Stimulated activated CD8-positive, alpha-beta memory T cell treated with anti-CD3 and anti-CD28 coated beads, Interleukin-4, amount 100 ng/mL, for 24 hours (primary cell): ENCODE measurements at regions not wholly inside any gene's neighbourhood (a gene's known extent, or its start where the extent isn't known, plus 50 kb on each side); places are given as distances from the start of the nearest gene placed in this dataset.
"Not testable (repeated sequence)": the region's sequence is repeated elsewhere in the genome, so short reads cannot be mapped to it uniquely, and the experiment has no call there.

Experiments
- DNase-seq: peaks from one replicate; pipeline ENCODE4 v3.0.0-alpha.2; 2020; ENCODE audit warnings: low read depth

DNA sequence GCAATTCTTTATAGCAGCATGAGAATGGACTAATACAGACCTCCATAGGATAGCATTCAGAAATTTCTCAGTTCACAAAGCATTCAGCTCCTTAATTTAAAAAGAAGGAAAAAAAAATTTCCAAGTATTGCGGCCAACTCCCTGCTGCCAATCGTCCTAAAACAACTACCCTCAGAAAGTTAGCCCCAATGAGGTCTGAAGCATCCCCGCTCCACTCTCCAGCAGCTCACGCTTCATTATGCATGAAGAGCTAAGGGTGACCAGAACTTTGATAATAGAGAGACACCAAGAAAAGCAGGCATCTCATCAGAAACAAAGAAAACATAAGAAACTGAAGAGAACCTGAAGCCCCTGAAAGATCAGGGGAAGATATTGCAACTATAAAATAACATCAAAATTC is 172.8 kb upstream of the NUDT4 start:
- no peak for DNase-seq

DNA sequence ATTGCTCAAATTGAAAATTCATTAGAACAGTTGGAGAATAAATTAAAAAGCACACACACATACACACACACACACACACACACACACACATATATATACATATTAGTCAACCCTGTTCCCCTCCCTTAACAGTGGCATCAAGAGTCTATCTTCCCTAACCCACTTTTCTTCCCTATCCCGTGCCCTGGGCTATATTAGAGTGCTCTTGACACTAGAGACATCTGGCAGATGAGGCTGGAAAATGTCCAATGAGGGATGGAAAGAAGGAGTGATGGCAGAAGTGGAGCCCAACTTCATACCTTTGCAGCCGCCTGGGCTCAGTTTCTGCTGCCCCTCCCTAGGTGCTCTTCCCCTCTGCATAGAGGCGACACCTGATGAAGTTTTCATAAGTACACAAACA is 172.4 kb upstream of the NUDT4 start:
- no peak for DNase-seq

DNA sequence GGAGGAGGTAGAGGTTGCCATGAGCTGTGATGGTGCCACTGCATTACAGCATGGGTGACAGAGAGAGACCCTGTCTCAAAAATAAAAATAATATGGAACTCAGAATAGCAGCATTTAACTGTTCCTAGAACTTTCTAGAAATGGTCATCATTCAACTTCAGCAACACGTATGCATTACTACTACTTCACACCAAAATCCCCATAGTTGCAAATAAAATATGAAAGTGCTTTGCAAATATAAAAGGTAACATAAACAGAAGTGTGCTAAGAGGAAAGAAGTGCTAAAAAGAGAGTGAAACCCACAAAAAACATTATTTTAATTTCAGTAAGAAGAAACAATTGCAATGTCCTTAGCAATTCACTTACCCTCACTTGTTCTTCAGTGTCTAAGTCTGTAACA is 169.7 kb upstream of the NUDT4 start:
- no peak for DNase-seq

DNA sequence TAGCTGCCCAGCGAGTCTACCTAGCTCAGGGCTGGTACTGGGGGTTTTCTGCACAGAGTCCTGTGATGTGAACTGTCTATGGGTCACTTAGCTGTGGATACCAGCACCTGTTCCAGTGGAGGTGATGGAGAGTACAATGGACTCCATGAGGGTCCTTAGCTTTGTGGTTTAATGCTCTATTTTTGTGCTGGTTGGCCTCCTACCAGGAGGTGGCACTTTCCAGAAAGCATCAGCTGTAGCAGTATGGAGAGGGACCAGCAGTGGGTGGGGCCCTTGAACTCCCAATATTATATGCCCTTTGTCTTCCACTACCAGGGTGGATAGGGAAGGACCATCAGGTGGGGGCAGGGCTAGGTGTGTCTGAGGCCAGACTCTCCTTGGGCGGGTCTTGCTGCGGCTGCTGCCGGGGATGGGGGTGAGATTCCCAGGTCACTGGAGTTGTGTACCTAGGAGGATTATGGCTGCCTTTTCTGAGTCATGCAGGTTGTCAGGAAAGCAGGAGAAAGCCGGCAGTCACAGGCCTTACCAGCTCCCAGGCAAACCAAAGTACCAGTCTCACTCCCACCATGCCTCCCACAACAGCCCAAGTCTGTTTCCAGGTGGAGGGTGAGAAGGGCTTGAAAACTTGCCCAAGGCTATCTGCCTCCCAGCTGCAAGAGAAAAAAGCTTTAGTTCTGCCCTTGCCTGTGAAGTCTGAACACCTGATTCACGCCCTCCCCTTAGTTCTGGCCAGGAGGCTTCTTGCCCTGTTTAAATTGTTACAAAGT is 163.0 kb upstream of the NUDT4 start:
- no peak for DNase-seq

DNA sequence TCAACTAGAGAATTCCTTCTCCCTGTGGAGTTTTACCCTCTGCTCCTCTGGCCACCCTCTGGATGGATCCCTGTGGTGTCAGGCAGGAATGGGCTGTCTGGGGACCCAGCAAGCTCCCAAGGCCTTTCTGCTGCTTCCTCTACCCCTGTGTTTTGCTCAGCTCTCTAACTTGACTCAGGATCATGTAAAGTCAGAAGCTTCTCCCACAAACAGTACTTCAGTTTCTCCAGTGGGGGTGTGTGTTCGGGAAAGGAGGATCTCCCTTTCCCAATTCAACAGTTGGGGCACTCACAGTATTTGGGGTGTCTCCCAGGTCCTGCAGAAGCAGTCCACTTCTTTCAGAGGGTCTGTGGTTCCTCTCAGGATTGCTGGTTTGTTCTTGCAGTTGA is 162.4 kb upstream of the NUDT4 start:
- no peak for DNase-seq

DNA sequence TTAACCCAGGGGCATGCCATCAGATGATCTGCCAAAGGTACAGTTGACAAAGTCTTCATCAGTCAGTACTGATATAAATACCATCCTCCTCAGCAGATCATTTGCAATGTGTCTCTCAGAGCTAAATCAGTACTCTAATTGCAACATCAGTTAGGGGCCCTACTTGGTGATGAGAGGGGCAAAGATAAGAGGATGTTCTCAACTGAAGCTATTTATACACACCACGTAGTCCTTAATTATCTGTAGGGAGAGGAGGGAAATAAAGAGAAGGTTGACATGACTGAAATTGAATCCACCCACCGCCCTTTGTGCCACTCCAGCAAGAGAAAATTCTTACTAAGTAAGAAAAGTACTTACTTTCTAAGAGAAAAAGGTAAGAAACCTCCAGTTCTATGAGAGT is 157.8 kb upstream of the NUDT4 start:
- no peak for DNase-seq

DNA sequence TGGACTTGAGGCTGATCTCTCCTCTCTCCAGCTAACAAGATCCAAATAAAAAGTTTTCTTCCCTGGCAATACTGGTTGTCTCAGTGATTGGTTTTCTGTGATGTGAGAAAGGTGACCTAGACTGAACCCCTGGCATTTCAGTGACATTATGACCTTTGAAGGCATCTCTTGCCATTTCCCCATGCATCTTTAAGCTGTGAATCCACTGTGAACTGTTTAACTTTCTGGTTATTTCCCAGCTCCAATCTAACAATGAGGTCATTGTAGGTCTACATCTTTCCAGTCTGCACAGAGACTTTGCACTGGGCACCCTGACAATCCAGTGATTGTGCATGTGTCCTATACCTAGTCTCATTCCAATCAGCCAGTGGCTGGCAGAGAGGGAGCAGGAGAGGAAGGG is 155.9 kb upstream of the NUDT4 start:
- DNase-seq = no peak

DNA sequence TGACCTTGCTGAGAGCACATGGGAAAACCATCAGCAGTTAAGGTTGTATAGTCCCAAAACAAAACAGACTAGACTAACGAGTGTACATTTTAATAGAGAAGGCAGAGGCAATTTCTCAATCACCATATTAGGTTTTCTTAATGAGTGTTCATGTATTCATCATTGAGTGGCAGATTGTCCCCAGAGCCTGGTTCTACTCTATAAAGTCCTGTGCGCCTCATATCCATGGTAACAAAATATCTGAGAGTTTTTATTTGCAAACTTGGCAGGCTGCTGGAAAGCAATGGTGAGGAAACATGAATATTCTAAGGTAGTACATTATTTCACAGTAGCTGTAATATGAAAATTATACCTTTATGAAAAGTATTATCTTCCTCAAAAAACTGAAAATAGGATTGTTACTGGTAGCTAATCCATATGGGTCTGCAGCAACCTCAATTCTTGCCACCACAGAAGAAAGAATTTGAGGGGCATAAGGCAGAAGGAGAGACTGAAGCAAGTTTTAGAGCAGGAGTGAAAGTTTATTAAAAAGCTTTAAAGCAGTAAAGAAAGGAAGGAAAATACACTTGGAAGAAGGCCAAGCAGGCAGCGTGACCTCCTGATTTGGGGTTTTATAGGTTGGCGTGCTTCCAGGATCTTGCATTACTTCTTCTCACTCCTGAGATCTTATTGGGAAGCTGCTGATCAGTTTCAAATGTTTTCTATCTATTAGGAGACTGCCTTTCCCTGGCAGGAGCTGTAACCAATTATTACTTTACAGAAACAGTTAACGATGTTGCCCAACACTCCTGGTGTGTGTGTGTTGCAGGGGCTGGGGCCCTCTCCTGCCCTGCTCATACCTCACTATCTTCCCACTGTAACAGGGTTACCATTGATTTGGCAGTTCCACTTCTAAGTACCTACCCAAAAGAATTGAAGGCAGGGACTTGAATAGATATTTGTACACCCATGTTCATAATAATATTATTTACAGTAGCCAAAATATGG is 154.0 kb upstream of the NUDT4 start:
- no peak for DNase-seq

DNA sequence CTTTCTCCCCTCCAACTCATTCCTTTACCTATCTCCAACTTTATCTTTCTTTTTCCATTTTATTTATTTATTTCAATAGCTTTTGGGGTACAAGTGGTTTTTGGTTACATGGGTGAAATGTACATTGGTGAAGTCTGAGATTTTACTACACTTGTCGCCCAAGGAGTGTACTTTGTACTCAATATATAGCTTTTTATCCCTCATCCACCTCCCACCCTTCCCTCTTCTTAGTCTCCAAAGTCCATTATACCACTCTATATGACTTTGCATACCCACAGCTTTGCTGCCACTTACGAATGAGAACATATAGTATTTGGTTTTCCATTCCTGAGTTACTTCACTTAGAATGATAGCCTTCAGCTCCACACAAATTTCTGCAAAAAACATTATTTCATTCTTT is 152.6 kb upstream of the NUDT4 start:
- DNase-seq = no peak

DNA sequence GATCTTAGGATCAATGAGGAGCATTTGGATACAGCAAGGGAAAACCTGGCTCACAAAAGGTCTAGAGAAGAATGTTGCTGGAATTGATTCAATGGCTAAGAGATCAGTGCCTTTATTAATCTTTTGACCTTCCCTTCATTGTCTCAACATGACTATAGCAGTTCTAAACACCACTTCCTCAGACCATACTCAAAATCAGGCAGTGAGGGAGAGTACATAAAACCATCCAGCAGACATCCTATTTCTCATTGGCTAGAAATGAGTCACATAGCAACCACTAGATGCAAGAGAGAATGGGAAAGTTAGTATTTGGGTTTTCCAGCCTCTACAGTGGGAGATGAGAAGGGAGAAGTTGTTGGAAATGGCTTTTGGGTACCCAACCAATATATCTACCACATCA is 151.4 kb upstream of the NUDT4 start:
- DNase-seq = no peak

DNA sequence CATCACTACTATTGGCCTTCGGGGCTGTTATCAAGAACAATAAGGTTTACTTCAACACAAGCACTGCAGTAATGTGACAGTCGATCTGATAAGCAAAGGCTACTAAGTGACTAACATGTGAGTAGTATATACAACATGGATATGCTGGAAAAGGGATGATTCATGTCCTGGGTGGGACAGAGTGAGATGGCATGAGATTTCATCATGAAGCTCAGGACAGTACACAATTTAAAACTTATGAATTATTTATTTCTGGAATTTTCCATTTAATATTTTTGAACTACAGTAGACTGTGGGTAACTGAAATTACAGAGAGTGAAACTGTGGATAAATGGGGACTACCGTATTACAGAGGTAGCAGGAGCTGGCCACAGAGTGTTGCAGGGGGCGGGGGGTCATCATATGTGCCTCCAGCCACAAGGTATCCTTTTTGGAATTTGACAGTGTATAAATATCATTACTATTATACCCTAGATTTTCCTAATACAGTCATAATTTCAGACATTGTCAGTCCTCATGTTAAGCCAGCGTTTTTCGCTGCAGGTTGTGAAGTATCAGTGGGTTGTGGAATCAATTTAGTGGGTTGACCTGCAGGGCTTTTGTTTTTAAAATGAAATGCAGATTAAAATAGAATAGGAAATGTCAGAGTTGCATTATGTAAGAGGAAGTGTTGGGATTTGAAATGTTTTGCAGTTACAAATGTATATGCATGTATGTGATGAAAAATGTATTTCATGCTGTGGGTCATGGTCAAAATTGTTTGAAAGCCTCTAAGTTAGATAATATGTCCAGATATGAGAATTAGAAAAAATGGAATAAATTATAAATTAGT is 148.0 kb upstream of the NUDT4 start:
- no peak for DNase-seq

DNA sequence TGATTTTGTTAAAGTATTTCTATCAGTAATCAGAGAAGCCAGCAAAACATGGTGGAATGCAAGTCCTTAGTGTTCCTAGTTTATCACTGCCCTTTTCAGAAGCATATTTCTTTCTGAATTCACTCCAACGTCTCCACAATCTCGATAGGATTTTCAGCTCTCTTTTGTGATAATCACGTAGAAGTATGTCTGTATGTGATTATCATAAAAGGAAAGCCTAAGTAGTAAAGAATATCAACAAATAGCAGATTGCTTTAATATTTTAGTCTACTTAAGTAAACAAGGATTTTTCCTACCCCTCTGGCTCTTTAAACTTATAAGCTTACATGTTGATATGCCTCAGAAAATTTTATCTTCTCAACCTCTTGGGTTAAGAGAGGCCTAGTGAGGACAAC is 147.4 kb upstream of the NUDT4 start:
- DNase-seq = no peak

DNA sequence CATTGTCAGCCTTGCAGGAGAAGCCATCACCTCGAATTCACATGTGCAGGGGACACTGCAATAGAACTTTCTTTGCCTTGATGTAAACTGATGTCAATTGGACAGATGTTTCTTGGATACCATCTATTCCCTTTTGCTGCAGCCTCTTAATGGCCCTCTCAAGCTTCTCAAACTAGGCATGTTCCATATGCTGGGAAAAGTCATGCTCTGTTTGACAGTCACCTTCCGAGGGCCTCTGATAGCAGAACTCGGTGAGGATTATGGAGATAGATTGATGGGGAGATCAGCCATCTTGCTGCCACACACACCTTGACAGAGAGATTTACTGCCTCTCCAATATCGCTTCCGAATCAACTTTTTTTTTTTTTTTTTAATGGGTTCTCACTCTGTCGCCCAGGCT is 145.8 kb upstream of the NUDT4 start:
- no peak for DNase-seq

DNA sequence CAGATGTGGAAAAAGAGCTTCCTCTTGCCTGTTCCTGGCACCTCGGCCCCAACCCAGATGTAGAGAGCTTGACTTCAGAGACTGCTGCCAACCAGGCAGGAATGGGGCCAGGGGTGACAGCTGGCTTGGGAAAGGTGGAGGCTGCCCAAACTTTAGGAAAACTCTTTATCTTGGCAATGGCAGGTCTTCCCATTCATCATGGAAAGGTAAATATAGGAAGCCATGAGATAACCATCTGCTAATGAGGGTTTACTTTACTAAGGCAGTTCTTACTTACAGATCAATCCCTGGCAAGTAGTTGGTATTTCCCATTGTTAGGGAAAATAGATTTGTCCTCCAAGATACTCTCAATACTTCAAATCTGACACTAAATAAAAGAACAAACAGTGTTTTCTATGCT is 143.1 kb upstream of the NUDT4 start:
- no peak for DNase-seq

DNA sequence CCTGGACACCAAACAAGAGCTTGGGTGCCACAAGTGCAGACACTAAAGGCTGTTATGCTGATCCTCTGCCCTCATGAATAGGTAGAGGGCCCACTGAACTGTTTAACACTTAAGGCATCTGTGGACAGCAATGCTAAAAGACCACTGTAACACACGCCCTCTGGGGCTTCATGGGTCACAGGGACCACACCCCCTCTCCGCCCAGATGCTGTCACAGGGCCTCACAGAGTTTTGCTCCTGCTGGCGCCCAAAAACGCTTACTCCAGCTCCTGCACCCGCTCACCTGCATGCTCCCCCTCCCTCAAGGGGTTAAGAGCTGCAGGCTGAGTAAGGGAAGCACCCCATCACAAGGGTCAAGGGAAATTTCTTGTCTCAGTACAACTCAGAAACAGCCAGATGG is 141.8 kb upstream of the NUDT4 start:
- DNase-seq = no peak

DNA sequence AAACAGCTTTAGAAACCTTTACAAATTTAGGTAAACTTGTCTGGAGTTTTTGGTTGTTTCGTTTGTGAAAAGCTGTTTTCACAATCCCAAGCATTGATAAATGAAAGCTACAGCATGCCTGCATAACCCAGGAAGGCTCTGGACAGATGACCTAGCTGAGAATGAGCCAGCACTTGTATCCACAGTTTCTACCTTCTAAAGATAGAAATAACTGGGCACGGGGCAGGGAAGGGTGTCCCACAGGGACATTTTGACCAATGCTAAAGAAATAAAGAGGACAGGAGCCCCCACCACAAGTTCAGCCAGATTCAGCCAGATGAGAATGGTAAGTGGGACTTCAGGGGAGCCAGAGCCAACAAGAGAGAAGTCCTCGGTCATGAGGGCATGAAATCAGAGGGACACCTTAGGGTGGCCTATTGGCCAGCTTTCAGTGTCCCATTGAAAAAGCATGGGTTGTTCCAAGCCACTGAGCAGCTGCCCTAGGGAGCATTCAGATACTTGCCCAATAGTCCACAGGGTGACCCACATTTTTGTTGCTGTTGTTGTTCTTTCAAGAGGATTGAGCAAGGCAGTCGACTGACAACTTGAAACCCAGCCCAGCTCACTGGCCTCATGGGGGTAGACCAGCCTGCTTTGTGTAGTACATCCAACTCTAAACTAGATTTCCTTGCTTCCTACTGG is 140.3 kb upstream of the NUDT4 start:
- no peak for DNase-seq

DNA sequence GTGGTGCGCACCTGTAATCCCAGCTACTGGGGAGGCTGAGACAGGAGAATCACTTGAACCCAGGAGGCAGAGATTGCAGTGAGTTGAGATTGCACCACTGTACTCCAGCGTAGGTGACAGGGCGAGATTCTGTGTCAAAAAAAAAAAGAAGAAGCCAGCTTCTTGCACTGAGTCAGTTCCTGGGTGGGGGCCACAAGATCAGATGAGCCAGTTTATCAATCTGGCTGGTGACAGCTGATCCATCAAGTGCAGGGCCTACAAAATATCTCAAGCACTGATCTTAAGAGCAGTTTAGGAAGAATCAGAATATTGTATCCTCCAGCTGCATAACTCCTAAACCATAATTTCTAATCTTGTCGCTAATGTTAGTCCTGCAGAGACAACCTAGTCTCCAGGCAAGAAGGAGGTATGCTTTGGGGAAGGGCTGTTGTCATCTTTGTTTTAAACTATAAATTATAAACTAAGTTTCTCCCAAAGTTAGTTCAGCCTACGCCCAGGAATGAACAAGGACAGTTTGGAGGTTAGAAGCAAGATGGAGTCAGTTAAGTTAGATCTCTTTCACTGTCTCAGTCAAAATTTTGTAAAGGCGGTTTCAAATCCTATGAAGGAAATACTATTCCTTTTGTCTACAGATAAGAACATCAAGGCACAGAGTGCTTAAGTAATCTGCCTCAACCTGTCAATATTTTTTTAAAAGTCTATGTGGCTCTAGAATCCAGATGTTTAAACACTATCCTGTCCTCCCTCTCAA is 139.0 kb upstream of the NUDT4 start:
- not testable (repeated sequence) for DNase-seq

DNA sequence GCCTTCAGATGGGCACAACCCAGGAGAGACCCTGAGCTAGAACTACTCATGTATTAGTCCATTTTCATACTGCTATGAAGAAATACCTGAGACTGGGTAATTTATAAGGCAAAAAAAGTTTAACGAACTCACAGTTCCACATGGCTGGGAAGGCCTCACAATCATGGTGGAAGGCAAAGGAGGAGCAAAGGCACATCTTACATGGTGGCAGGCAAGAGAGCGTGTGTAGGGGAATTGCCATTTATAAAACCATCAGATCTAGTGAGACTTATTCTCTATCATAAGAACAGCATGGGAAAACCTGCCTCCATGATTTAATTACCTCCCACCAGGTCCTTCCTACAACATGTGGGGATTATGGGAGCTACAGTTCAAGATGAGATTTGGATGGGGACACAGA is 137.9 kb upstream of the NUDT4 start:
- DNase-seq = not testable (repeated sequence)

DNA sequence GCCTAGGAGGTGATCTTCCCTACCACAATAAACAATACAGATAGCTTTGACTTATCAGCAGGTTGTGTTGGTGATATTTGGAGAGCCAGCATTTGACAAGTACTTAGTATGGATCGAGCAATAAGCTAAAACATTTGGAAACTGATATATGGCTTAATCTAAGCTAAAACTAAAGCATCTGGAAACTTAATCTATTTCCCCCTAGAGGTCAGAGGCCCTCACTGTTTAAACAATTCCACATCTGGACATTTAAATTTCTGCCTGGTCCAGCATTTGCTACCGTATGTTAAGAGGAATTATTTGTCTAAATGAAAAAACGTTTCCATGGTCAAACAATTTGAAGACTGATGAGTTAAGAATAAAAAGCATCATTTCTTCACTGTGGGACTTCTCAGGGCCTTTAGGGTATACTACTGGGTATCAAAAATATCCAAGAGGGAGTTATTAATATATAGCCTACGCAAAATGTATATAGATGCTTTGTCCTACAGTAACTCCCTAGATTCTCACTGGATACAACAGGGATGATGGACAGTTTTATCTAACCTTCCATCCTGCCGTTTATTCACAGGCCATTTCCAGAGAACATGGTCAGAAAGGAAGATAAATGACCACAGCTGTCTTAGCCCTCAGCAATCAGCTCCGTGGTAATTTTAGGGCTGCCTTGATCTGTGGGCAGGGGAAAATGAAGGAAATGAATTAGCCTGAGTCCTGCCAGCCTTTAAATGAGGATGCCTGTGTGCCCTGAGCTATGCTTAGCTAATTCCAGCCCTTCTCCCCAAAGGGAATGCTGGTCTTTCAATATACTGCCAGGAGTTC is 135.4 kb upstream of the NUDT4 start:
- DNase-seq = no peak

DNA sequence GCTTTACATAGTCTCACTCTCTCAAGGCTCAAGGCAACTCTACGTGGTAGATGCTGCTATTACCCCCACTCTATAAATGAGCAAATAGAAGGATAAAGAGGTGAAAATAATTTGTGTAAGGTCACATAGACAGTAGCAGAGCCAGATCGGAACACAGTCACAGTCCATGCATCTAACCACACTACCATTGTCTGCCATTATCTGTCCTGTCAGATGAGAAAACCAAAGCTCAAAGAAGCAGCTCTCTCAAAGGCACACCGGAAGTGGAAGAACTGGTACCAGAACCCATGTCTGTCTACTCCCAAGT is 134.4 kb upstream of the NUDT4 start:
- DNase-seq = no peak
